Inferior parietal cortex (tissue), 1 donor: ENCODE measurements at regions not wholly inside any gene's neighbourhood (a gene's known extent, or its start where the extent isn't known, plus 50 kb on each side); places are given as distances from the start of the nearest gene placed in this dataset.
A peak's percentile ranks its signal among the peaks of the same experiment; 100 is the strongest.
"Not testable (repeated sequence)": the region's sequence is repeated elsewhere in the genome, so short reads cannot be mapped to it uniquely, and the experiment has no call there.

Experiments
- DNase-seq: peaks from one replicate; pipeline ENCODE4 v3.0.0-alpha.2; 2016; ENCODE audit errors: extremely low spot score

- DNase-seq = no peak
Measured at GRCh38 chr5:173667702-173668101, 51.3 kb upstream of the BOD1 start.

- no peak for DNase-seq
Measured at GRCh38 chr5:173668245-173668800, 51.9 kb upstream of the BOD1 start.

- DNase-seq = no peak
Measured at GRCh38 chr5:173668910-173669309, 52.5 kb upstream of the BOD1 start.

GRCh38 chr5:173669483-173669882, 53.0 kb upstream of the BOD1 start:
- no peak for DNase-seq

GRCh38 chr5:173670130-173670651, 53.7 kb upstream of the BOD1 start:
- peak; percentile 49 for DNase-seq

GRCh38 chr5:173670791-173671120, 54.3 kb upstream of the BOD1 start:
- DNase-seq = no peak

GRCh38 chr5:173671121-173671949, 54.9 kb upstream of the BOD1 start:
- peak; percentile 74 for DNase-seq

- DNase-seq = no peak
Measured at GRCh38 chr5:173672166-173672565, 55.7 kb upstream of the BOD1 start.

- DNase-seq = no peak
Measured at GRCh38 chr5:173672891-173673290, 56.4 kb upstream of the BOD1 start.

GRCh38 chr5:173673295-173674101, 57.0 kb upstream of the BOD1 start:
- DNase-seq = peak; percentile 53

GRCh38 chr5:173675287-173675996, 59.0 kb upstream of the BOD1 start:
- no peak for DNase-seq

GRCh38 chr5:173676375-173676774, 59.9 kb upstream of the BOD1 start:
- DNase-seq = no peak

- DNase-seq = no peak
Measured at GRCh38 chr5:173677125-173677672, 60.7 kb upstream of the BOD1 start.

GRCh38 chr5:173679909-173680630, 63.6 kb upstream of the BOD1 start:
- no peak for DNase-seq

GRCh38 chr5:173680660-173681242, 64.3 kb upstream of the BOD1 start:
- no peak for DNase-seq

- DNase-seq = no peak
Measured at GRCh38 chr5:173682313-173682712, 65.9 kb upstream of the BOD1 start.

GRCh38 chr5:173684535-173684934, 68.1 kb upstream of the BOD1 start:
- DNase-seq = not testable (repeated sequence)

- no peak for DNase-seq
Measured at GRCh38 chr5:173686950-173687349, 70.5 kb upstream of the BOD1 start.

- DNase-seq = no peak
Measured at GRCh38 chr5:173688703-173689102, 72.3 kb upstream of the BOD1 start.

- no peak for DNase-seq
Measured at GRCh38 chr5:173689171-173689736, 72.8 kb upstream of the BOD1 start.
